ENCODE measurements at regions not wholly inside any gene's neighbourhood (a gene's known extent, or its start where the extent isn't known, plus 50 kb on each side); places are given as distances from the start of the nearest gene placed in this dataset.

- TF ChIP-seq JUNB (IDR thresholded peaks at IDR 0.05; ENCODE audit: unreplicated experiment) = no peak
- no peak for TF ChIP-seq EZH2 (IDR thresholded peaks at IDR 0.05; ENCODE audit: low read depth, unreplicated experiment)
- no peak for TF ChIP-seq ETS1 (IDR thresholded peaks at IDR 0.05)
- TF ChIP-seq POLR2AphosphoS5 (IDR thresholded peaks at IDR 0.05; ENCODE audit: low read depth) = no peak
- no peak for TF ChIP-seq CTCF (conservative IDR thresholded peaks at IDR 0.05; ENCODE audit: low read depth in 2 of 2)
- TF ChIP-seq ZNF114 (CRISPR knock-in tag; IDR thresholded peaks at IDR 0.05) = no peak
- TF ChIP-seq CREB1 (CRISPR knock-in tag; IDR thresholded peaks at IDR 0.05; ENCODE audit: low read depth) = no peak
Observed at GRCh38 chr12:108438667-108439066, 76.4 kb upstream of the FICD start.

All from GM23338 (cell line).